ENCODE measurements at regions not wholly inside any gene's neighbourhood (a gene's known extent, or its start where the extent isn't known, plus 50 kb on each side); places are given as distances from the start of the nearest gene placed in this dataset.

DNA sequence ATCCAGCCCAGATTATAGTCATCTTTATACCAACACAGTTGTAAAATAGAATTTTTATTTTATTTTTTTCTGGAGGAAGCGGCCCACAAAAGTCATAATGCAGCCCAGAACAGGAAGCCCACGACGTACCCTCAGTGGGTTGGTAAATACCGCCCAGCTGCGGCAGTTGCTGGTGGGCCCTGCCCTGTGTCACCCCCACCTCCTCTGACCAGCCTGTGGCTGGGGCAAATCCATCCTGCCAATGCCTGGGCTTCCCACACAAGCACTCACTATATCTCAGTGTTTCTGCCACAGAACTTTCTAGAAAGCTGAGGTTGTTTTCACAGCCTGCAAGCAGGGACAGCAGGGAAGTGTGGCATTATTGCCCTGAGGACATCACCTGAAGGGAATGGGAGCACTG, 171.4 kb upstream of the GSC start:
- TF ChIP-seq TCF4 (CRISPR knock-in tag; IDR thresholded peaks at IDR 0.05; ENCODE audit: borderline replicate concordance) (no peak), ZNF565 (CRISPR knock-in tag; conservative IDR thresholded peaks at IDR 0.05; ENCODE audit: low read depth) (no peak), SNAI2 (CRISPR knock-in tag; IDR thresholded peaks at IDR 0.05) (no peak), ARNTL (CRISPR knock-in tag; IDR thresholded peaks at IDR 0.05; ENCODE audit: borderline replicate concordance, low read depth) (no peak), TOX (CRISPR knock-in tag; IDR thresholded peaks at IDR 0.05; ENCODE audit: borderline replicate concordance) (no peak), ZC3H10 (CRISPR knock-in tag; IDR thresholded peaks at IDR 0.05) (no peak), OSR1 (CRISPR knock-in tag; IDR thresholded peaks at IDR 0.05) (no peak)
- TF ChIP-seq, protein P1, sequence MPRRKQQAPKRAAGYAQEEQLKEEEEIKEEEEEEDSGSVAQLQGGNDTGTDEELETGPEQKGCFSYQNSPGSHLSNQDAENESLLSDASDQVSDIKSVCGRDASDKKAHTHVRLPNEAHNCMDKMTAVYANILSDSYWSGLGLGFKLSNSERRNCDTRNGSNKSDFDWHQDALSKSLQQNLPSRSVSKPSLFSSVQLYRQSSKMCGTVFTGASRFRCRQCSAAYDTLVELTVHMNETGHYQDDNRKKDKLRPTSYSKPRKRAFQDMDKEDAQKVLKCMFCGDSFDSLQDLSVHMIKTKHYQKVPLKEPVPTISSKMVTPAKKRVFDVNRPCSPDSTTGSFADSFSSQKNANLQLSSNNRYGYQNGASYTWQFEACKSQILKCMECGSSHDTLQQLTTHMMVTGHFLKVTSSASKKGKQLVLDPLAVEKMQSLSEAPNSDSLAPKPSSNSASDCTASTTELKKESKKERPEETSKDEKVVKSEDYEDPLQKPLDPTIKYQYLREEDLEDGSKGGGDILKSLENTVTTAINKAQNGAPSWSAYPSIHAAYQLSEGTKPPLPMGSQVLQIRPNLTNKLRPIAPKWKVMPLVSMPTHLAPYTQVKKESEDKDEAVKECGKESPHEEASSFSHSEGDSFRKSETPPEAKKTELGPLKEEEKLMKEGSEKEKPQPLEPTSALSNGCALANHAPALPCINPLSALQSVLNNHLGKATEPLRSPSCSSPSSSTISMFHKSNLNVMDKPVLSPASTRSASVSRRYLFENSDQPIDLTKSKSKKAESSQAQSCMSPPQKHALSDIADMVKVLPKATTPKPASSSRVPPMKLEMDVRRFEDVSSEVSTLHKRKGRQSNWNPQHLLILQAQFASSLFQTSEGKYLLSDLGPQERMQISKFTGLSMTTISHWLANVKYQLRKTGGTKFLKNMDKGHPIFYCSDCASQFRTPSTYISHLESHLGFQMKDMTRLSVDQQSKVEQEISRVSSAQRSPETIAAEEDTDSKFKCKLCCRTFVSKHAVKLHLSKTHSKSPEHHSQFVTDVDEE (CRISPR knock-in tag; IDR thresholded peaks at IDR 0.05): no peak
- ATAC-seq: no peak

DNA sequence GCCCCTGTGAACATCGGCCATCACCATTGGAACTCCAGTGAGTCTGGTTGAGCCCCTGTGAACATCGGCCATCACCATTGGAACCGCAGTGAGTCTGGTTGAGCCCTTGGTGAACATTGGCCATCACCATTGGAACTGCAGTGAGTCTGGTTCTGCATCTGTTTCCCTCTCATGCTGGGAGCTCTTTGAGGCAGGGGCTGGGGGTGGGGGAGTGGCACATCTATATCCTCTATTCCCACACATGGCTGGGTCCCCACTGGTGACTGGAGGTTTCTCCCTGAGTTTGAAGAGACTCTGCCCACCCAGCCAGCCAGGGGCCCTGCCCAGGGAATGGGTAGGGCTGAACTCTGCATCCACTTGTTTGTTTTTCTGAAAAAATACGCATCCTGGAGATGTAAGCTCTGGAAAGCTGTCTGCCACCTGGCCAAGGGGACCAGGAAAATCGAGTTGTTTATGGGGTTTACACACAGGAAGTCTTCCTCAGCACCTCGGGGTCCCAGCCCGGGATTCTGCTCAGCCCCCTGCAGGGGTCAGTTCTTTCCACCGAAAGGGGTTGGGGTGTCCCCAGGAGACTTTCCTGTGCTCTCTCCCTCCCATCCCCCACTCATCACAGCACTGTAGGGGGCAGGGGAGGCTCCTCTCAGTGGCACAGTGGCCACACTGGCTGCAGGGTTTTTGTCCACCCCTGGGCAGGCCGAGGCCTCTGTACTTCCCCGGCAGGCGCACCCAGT, 170.5 kb upstream of the GSC start:
- no peak for TF ChIP-seq RARB (CRISPR knock-in tag; IDR thresholded peaks at IDR 0.05)
- TF ChIP-seq SNAI2 (CRISPR knock-in tag; IDR thresholded peaks at IDR 0.05): no peak
- TF ChIP-seq ZNF8 (CRISPR knock-in tag; IDR thresholded peaks at IDR 0.05): no peak
- no peak for ATAC-seq

DNA sequence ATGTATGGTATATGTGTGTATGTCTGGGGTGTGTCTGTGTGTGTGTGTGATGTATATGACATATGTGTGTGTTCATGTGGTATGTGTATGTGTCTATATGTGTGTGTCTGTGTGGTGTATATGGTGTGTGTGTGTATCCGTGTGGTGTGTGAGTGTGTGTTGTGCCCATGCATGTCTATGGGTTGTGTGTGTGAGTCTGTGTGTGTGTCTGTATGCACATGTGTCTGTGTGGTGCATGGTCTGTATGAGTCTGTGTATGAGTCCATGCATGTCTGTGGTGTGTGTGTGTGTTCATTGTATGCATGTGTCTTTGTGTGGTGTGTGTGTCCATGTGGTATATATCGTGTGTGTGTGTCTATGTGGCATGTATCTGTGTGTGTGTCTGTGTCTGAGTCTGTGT, 168.1 kb upstream of the GSC start:
- no peak for TF ChIP-seq ISL1 (CRISPR knock-in tag; IDR thresholded peaks at IDR 0.05)
- no peak for TF ChIP-seq BACH2 (CRISPR knock-in tag; IDR thresholded peaks at IDR 0.05; ENCODE audit: borderline replicate concordance)
- TF ChIP-seq, protein P2, sequence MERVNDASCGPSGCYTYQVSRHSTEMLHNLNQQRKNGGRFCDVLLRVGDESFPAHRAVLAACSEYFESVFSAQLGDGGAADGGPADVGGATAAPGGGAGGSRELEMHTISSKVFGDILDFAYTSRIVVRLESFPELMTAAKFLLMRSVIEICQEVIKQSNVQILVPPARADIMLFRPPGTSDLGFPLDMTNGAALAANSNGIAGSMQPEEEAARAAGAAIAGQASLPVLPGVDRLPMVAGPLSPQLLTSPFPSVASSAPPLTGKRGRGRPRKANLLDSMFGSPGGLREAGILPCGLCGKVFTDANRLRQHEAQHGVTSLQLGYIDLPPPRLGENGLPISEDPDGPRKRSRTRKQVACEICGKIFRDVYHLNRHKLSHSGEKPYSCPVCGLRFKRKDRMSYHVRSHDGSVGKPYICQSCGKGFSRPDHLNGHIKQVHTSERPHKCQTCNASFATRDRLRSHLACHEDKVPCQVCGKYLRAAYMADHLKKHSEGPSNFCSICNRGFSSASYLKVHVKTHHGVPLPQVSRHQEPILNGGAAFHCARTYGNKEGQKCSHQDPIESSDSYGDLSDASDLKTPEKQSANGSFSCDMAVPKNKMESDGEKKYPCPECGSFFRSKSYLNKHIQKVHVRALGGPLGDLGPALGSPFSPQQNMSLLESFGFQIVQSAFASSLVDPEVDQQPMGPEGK (CRISPR knock-in tag; IDR thresholded peaks at IDR 0.05; ENCODE audit: borderline replicate concordance): no peak
- no peak for TF ChIP-seq ARNTL (CRISPR knock-in tag; IDR thresholded peaks at IDR 0.05; ENCODE audit: borderline replicate concordance, low read depth)
- TF ChIP-seq, protein P3, sequence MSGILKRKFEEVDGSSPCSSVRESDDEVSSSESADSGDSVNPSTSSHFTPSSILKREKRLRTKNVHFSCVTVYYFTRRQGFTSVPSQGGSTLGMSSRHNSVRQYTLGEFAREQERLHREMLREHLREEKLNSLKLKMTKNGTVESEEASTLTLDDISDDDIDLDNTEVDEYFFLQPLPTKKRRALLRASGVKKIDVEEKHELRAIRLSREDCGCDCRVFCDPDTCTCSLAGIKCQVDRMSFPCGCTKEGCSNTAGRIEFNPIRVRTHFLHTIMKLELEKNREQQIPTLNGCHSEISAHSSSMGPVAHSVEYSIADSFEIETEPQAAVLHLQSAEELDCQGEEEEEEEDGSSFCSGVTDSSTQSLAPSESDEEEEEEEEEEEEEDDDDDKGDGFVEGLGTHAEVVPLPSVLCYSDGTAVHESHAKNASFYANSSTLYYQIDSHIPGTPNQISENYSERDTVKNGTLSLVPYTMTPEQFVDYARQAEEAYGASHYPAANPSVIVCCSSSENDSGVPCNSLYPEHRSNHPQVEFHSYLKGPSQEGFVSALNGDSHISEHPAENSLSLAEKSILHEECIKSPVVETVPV (CRISPR knock-in tag; IDR thresholded peaks at IDR 0.05): no peak
- no peak for TF ChIP-seq PPARA (CRISPR knock-in tag; IDR thresholded peaks at IDR 0.05; ENCODE audit: borderline replicate concordance)
- TF ChIP-seq, protein P4, sequence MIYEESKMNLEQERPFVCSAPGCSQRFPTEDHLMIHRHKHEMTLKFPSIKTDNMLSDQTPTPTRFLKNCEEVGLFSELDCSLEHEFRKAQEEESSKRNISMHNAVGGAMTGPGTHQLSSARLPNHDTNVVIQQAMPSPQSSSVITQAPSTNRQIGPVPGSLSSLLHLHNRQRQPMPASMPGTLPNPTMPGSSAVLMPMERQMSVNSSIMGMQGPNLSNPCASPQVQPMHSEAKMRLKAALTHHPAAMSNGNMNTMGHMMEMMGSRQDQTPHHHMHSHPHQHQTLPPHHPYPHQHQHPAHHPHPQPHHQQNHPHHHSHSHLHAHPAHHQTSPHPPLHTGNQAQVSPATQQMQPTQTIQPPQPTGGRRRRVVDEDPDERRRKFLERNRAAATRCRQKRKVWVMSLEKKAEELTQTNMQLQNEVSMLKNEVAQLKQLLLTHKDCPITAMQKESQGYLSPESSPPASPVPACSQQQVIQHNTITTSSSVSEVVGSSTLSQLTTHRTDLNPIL (CRISPR knock-in tag; IDR thresholded peaks at IDR 0.05; ENCODE audit: low read depth): no peak
- ATAC-seq: no peak

DNA sequence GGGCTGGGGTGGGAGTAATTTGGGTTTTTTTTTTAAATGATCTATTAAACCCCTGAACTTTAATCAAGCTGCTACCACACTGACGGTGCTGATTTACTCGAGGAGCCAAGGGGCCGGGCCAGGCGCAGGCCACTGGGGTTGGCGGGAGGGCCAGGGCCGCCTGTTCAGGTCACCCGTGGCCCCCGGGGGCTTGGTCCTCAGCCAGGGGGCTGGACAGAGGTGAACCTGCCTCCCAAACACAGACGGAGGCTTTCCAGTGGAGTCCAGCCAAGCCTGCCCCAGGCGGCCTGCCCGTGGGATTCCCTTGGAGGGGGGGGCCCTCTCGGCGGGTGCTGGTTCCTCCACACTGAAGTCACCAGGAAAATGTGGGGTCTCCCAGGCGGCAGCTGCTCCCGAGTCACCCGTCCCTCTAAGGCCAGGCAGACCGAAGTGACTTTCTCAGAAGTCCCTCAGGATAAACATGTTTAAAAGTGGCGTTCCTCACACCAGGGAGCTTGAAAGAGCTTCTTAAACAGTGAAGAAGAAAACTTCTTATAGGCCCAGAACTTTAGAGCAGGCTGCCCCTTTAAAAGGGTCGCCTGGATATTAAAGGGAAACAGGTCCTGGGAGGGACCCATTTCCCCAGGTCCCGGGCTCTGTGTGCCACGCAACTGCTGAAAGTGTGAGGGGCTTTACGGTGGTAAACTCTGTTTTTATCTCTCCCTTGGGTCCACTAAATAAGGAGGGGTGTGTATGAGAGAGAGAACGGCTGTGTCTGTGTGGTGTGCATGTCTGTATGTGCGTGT, 167.2 kb upstream of the GSC start:
- ATAC-seq: peak; percentile 43
- TF ChIP-seq OSR1 (CRISPR knock-in tag; IDR thresholded peaks at IDR 0.05) (no peak), ZC3H10 (CRISPR knock-in tag; IDR thresholded peaks at IDR 0.05) (no peak), CSDC2 (CRISPR knock-in tag; IDR thresholded peaks at IDR 0.05) (no peak), ESRRG (CRISPR knock-in tag; IDR thresholded peaks at IDR 0.05) (no peak), GLIS3 (CRISPR knock-in tag; IDR thresholded peaks at IDR 0.05) (no peak), ARNTL (CRISPR knock-in tag; IDR thresholded peaks at IDR 0.05; ENCODE audit: borderline replicate concordance, low read depth) (no peak), ZFP3 (CRISPR knock-in tag; IDR thresholded peaks at IDR 0.05) (no peak), ZNF70 (CRISPR knock-in tag; IDR thresholded peaks at IDR 0.05) (no peak), PPARA (CRISPR knock-in tag; IDR thresholded peaks at IDR 0.05; ENCODE audit: borderline replicate concordance) (no peak), TOX (CRISPR knock-in tag; IDR thresholded peaks at IDR 0.05; ENCODE audit: borderline replicate concordance) (no peak), ZNF8 (CRISPR knock-in tag; IDR thresholded peaks at IDR 0.05) (no peak), ZNF565 (CRISPR knock-in tag; conservative IDR thresholded peaks at IDR 0.05; ENCODE audit: low read depth) (no peak)
- TF ChIP-seq, protein P5, sequence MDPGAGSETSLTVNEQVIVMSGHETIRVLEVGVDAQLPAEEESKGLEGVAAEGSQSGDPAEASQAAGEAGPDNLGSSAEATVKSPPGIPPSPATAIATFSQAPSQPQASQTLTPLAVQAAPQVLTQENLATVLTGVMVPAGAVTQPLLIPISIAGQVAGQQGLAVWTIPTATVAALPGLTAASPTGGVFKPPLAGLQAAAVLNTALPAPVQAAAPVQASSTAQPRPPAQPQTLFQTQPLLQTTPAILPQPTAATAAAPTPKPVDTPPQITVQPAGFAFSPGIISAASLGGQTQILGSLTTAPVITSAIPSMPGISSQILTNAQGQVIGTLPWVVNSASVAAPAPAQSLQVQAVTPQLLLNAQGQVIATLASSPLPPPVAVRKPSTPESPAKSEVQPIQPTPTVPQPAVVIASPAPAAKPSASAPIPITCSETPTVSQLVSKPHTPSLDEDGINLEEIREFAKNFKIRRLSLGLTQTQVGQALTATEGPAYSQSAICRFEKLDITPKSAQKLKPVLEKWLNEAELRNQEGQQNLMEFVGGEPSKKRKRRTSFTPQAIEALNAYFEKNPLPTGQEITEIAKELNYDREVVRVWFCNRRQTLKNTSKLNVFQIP (CRISPR knock-in tag; IDR thresholded peaks at IDR 0.05; ENCODE audit: borderline replicate concordance, low read depth): no peak
- TF ChIP-seq, protein P4 (CRISPR knock-in tag; IDR thresholded peaks at IDR 0.05; ENCODE audit: low read depth): no peak
- TF ChIP-seq, protein P3 (CRISPR knock-in tag; IDR thresholded peaks at IDR 0.05): no peak
